ENCODE measurements at regions not wholly inside any gene's neighbourhood (a gene's known extent, or its start where the extent isn't known, plus 50 kb on each side); places are given as distances from the start of the nearest gene placed in this dataset.

- TF ChIP-seq POLR2A (IDR thresholded peaks at IDR 0.05) (no peak), CTCF (IDR thresholded peaks at IDR 0.05) (no peak)
Measured at GRCh38 chr5:27908341-27908740, 870.0 kb upstream of the CDH9 start.

All from body of pancreas (tissue), 4 donors.